MM.1S (cell line): ENCODE measurements at regions not wholly inside any gene's neighbourhood (a gene's known extent, or its start where the extent isn't known, plus 50 kb on each side); places are given as distances from the start of the nearest gene placed in this dataset.

ENCODE experiments used
- EZH2 ChIP-seq: fragments of 300-600 bp; sonication (generic); optimal IDR thresholded peaks from 2 replicates; pipeline ENCODE3; 2017; ENCODE audit warnings: low read depth, mild to moderate bottlenecking, antibody characterized with exemption, low read length, mixed read lengths
- EZH2phosphoT487 ChIP-seq: fragments of 300-600 bp; sonication (generic); IDR thresholded peaks from 2 replicates; pipeline ENCODE4 v1.6.1; 2018; ENCODE audit warnings: antibody characterized with exemption, low read length
- TF ChIP-seq, protein P1 (sequence below): fragments of 300-600 bp; sonication (generic); IDR thresholded peaks from 2 replicates; pipeline ENCODE4 v1.5.1; 2016; ENCODE audit warnings: antibody characterized with exemption, low read length, mixed read lengths

DNA sequence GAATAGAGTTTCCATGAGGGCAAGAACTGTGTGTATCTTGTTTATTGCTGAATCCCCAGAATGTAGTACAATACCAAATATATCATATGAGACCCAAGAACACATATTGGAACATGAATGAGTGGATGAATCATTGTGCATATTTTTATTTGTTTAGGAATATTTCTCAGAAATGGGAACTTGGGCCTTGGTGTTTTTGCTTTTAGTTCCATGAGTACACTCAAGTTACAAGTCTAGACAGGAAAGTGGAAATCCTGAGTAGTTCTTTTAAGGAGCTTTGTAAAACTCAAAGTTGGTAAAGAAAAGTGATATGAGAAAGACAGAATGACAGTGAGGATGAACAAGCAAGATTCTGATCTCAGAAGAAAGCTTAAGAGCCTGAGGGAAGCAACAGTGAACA is 647.0 kb downstream of the EFNA5 start:
- TF ChIP-seq EZH2 (no peak), EZH2phosphoT487 (no peak)
- TF ChIP-seq, protein P1, sequence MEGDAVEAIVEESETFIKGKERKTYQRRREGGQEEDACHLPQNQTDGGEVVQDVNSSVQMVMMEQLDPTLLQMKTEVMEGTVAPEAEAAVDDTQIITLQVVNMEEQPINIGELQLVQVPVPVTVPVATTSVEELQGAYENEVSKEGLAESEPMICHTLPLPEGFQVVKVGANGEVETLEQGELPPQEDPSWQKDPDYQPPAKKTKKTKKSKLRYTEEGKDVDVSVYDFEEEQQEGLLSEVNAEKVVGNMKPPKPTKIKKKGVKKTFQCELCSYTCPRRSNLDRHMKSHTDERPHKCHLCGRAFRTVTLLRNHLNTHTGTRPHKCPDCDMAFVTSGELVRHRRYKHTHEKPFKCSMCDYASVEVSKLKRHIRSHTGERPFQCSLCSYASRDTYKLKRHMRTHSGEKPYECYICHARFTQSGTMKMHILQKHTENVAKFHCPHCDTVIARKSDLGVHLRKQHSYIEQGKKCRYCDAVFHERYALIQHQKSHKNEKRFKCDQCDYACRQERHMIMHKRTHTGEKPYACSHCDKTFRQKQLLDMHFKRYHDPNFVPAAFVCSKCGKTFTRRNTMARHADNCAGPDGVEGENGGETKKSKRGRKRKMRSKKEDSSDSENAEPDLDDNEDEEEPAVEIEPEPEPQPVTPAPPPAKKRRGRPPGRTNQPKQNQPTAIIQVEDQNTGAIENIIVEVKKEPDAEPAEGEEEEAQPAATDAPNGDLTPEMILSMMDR = no peak
